COLO668 (cell line): ENCODE measurements at regions not wholly inside any gene's neighbourhood (a gene's known extent, or its start where the extent isn't known, plus 50 kb on each side); places are given as distances from the start of the nearest gene placed in this dataset.

Experiments used
- DNase-seq: peaks from one replicate; lab custom pipeline; 2025; ENCODE audit not compliant: unreplicated experiment; lab: John Stamatoyannopoulos, UW

DNA sequence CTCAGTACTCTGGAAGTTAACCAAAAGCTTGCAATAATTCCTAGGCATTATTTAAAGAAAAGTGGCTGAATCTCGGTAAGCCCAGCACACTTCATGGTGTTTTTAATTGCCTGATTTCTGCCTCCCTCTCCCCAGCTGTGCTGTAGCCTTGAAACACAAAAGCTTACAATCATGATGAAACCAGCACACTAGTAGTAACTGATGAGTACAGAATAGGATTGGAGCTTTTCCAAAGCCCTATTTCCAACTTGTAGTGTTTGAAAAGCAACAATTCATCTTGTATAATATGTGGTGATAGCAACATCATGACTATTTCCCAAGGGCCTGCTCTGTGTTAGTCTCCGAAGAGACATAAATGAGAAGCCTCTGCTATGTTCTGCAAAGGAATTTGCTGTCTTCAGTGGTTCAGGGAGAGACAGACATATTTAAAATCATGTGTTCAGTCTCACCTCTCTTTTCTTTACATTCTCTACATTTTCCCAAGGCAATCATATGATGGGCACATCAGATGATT lies 1015.0 kb downstream of the BCL11A start:
- no peak for DNase-seq

DNA sequence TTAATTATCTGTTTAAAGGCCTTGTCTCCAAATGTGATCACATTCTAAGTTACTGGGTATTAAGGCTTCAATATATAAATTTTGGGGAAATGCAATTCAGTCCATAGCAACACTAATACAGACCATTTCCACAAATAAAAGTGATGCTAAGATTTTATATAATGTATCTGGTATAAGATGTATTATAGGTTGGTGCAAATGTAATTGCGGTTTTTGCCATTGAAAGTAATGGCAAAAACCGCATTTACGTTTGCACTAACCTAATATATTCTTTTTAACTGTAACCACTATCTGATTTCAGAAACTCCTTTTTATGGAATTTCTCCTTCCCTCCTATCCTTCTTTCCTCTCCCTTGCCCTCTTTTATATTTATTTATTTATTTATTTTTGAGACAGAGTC lies 1020.6 kb downstream of the BCL11A start:
- DNase-seq, result no peak

GRCh38 chr2:59530258-59530657 lies 1023.2 kb downstream of the BCL11A start:
- DNase-seq, result no peak

- DNase-seq, result no peak
Measured at GRCh38 chr2:59529726-59530125, 1023.7 kb downstream of the BCL11A start.

- no peak for DNase-seq
Measured at GRCh38 chr2:59528525-59528924, 1024.9 kb downstream of the BCL11A start.

- no peak for DNase-seq
Measured at GRCh38 chr2:59502981-59503380, 1050.5 kb downstream of the BCL11A start.

DNA sequence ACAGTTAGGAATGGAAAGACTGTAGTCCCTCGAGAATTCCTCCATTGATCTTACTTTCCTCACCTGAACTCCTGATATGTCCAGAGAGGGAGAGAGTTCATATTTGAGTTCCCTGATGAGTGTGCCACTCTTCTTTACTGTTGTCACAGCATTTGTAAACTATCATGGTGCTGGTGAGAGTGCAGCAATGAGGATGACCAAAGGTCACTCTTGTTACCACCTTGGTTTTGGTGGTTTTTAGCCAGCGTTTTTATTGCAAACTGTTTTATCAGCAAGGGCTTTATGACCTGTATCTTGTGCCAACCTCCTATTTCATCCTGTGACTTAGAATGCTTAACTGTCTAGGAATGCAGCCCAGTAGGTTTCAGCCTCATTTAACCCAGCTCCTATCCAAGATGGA lies 1062.5 kb downstream of the BCL11A start:
- DNase-seq, result no peak

GRCh38 chr2:59490192-59490591 lies 1063.3 kb downstream of the BCL11A start:
- no peak for DNase-seq

- DNase-seq, result no peak
Measured at GRCh38 chr2:59484673-59485072, 1068.8 kb downstream of the BCL11A start.

- DNase-seq, result no peak
Measured at GRCh38 chr2:59463426-59463825, 1090.0 kb downstream of the BCL11A start.

GRCh38 chr2:59462422-59463197 lies 1090.8 kb downstream of the BCL11A start:
- DNase-seq, result no peak

DNA sequence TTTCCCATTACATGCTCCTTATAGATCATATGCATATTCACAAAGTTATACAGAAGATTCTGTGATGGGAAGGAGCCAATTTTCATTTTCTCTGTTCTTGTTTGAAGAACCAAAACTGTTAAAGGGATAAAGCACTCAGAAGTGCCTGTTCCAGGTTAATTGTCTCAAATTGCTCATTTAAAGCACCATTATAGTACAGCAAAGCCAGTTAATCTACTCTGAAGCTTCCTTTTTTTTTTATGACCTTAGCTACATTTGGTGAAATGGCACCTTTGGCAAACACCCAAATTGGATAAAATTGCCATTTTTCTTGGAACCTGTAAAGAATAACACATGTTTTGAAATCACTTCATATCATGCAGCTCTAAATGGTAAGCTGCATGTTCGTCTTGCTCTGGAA lies 1092.3 kb downstream of the BCL11A start:
- DNase-seq, result no peak

DNA sequence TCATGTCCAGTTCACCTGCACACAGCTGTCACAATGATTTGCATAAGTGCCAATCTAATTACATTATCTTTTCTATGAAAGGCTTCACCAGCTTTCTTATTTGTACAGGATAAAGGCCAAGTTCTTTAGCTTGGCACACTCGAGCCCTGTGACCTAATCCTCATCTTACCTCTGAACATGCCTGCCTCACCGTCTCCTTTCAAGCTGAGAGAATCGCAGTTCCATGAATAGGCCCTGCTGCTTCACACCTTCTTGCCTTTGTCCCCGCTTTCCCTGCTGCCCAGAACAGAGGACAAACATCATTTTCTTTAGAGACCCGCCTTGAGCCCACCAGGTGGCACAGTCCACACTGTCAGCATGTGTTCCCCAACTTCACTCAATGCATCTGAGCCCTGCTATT lies 1094.7 kb downstream of the BCL11A start:
- DNase-seq, result peak; percentile 8

DNA sequence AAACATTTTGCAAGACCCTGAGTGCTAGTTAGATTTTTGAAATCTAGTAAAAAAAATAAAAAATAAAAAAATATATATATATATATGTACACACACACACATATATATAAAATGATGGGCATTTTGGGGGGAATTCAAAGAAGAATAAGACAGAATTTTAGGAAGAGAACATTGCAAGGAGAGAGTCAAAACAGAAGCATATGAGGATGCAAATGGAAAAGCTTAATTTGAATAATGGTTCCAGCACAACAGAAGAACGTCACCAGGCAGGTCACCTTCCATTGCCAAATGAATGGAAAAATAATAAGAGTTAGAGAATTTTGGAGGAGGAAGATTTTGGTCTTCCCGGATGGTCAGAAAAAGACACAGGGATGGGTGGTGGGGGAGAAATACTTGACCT lies 1097.2 kb downstream of the BCL11A start:
- DNase-seq, result no peak

GRCh38 chr2:59449274-59449673 lies 1104.2 kb downstream of the BCL11A start:
- DNase-seq, result no peak

- no peak for DNase-seq
Measured at GRCh38 chr2:59440491-59440890, 1113.0 kb downstream of the BCL11A start.

DNA sequence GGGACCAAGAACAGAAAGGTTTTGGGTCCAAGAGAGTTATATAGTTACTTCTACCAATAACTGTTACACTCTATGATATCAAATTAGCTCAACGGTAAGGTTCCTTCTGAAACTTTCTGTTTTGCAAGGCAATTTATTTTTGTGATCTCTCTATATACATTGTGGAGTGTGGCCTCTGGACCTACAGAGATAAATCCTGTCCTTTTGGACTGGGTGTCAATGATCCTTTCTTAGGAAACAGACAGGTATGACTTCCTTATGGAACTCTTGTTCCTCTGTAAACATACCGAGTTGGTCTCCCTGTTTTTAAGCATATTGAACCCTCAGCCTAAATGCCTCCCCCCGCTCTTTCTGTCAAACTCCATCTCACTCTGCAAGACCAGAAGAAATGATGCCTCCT lies 1117.8 kb downstream of the BCL11A start:
- DNase-seq, result no peak

DNA sequence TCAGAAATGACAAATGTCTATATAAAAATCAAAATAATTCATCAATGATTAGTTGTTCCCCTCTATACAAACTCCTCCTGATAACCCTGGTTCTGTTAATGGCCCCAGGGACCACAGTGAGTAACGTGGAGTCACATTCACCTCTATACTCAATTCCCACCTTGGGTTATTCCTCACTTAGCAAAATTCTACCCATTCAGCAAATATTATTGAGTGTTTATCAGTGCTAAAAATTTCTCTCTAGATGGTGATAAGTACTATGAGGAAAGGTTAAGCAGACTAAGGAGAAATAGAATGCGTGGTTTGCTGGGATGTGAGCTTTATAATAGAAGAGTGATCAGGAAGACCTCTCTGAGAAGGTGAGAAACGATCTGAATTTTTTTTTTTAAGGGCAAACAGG lies 1124.5 kb downstream of the BCL11A start:
- no peak for DNase-seq

DNA sequence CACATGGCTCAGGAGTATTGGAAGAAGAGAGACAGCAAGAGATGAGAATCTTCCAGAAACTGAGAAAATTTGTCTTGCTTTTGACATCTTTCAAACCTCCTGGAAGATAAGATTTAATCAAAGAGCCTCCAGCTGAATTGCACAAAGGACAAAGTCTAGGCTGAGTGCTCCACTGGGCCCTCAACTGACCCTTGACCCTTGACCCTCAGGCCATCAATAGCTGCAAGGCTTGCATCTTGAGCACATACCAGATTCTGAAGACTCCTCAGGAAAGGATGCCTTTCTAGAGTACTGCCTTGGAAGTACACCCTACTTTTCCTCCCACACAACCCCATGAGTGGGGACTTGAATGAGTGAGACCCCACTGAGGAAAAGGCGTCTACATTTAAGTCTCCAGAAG lies 1125.5 kb downstream of the BCL11A start:
- DNase-seq, result no peak

- DNase-seq, result no peak
Measured at GRCh38 chr2:59425247-59425646, 1128.2 kb downstream of the BCL11A start.

DNA sequence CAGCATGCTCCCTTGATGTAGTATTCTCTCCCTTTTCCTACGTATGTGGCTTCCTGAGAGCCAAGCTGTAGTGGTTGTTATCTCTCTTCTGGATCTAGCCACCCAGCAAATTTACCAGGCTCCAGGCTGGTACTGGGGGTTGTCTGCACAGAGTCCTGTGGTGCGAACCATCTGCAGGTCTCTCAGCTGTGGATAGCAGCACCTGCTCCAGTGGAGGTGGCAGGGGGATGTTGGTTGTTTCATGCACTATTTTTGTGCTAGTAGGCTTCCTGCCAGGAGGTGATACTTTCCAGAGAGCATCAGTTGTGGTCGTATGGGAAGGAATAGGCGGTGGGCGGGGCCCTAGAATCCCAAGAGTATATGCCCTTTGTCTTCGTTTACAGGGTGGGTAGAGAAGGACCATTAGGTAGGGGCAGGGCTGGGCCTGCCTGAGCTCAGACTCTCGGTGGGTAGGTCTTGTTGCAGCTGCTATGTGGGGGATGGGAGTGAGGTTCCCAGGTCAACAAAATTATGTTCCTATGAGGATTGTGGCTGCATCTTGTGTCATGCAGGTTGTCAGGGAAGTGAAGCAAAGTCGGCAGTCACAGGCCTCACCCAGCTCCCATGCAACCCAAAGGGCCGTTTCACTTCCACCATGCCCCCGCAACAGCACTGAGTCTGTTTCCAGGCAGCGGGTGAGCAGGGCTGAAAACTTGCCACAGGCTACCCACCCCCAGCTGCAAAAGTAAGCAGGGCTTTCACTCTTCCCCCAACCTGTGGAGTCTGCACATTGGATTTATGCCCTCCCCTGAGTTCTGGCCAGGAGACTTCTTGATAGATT lies 1139.5 kb downstream of the BCL11A start:
- peak; percentile 5 for DNase-seq

- DNase-seq, result no peak
Measured at GRCh38 chr2:59399126-59399525, 1154.3 kb downstream of the BCL11A start.
